K562 (cell line): ENCODE measurements at regions not wholly inside any gene's neighbourhood (a gene's known extent, or its start where the extent isn't known, plus 50 kb on each side); places are given as distances from the start of the nearest gene placed in this dataset.

Experiments
- BHLHE40 ChIP-seq: IDR thresholded peaks from 2 replicates; pipeline ENCODE4 v1.6.1; 2011; ENCODE audit warnings: low read length, improper control_type of control experiment
- CEBPG ChIP-seq, 3 experiments: fragments of 200-800 bp in 1 of 3; sonication (Bioruptor generic) in 1 of 3; sonication (generic) in 1 of 3; formaldehyde crosslinking in 1 of 3; IDR thresholded peaks in 2 of 3; conservative IDR thresholded peaks in 1 of 3; 2 replicates each; pipeline versions ENCODE4 v1.6.1 to v1.8.0; 2016 to 2022; ENCODE audit warnings: missing compliant biosample characterization in 2 of 3, missing genetic modification characterization in 2 of 3, mild to moderate bottlenecking in 1 of 3, missing genetic modification reagents in 1 of 3
- CREB1 ChIP-seq, 2 experiments: sonication (generic) in 1 of 2; formaldehyde crosslinking in 1 of 2; IDR thresholded peaks; 2 replicates each; pipeline versions ENCODE4 v1.6.1 to v1.8.0; 2012 to 2022; ENCODE audit warnings: inconsistent platforms in 1 of 2, mild to moderate bottlenecking in 1 of 2, missing genetic modification reagents in 1 of 2, moderate library complexity in 1 of 2
- E2F3 ChIP-seq: fragments of 250-450 bp; sonication (Bioruptor Pico); IDR thresholded peaks from 2 replicates; pipeline ENCODE4 v1.4.0; 2020; ENCODE audit warnings: mild to moderate bottlenecking
- MGA ChIP-seq: fragments of 450-650 bp; IDR thresholded peaks from 2 replicates; pipeline ENCODE4 v1.6.1; 2016; ENCODE audit warnings: mild to moderate bottlenecking, moderate library complexity
- NCOA2 ChIP-seq, 2 experiments: fragments of 450-650 bp; IDR thresholded peaks; 2 replicates each; pipeline ENCODE4 v1.6.1; 2018; ENCODE audit warnings: mild to moderate bottlenecking in 2 of 2, moderate library complexity in 1 of 2; ENCODE audit not compliant: partially characterized antibody in 2 of 2
- PTRF ChIP-seq: fragments of 450-650 bp; IDR thresholded peaks from 2 replicates; pipeline ENCODE4 v1.6.1; 2016; ENCODE audit warnings: mild to moderate bottlenecking, missing genetic modification characterization, missing compliant biosample characterization
- SRSF9 ChIP-seq: fragments of 200-400 bp; formaldehyde crosslinking; IDR thresholded peaks from 2 replicates; pipeline ENCODE4 v1.6.1; 2017; ENCODE audit warnings: low read depth, low read length, borderline replicate concordance
- SUPT5H ChIP-seq: fragments of 450-650 bp; IDR thresholded peaks from 2 replicates; pipeline ENCODE4 v1.6.1; 2016
- TEAD4 ChIP-seq, 2 experiments: sonication (generic) in 1 of 2; formaldehyde crosslinking in 1 of 2; IDR thresholded peaks; 2 replicates each; pipeline versions ENCODE4 v1.6.1 to v1.8.0; 2012 to 2022; ENCODE audit warnings: borderline replicate concordance in 1 of 2, inconsistent platforms in 1 of 2, low read length in 1 of 2, mild to moderate bottlenecking in 1 of 2, missing genetic modification reagents in 1 of 2
- TSC22D4 ChIP-seq: fragments of 450-650 bp; IDR thresholded peaks from 2 replicates; pipeline ENCODE4 v1.6.1; 2016; ENCODE audit warnings: missing genetic modification characterization, missing biosample characterization, control low read depth
- ZKSCAN8 ChIP-seq: fragments of 200-800 bp; sonication (Bioruptor generic); IDR thresholded peaks from 2 replicates; pipeline ENCODE4 v1.6.1; 2016; ENCODE audit warnings: missing genetic modification characterization, missing compliant biosample characterization
- TF ChIP-seq, protein P1 (sequence below): sonication (generic); formaldehyde crosslinking; IDR thresholded peaks from 2 replicates; pipeline ENCODE4 v1.9.0; 2022; ENCODE audit warnings: mild to moderate bottlenecking, missing genetic modification reagents

DNA sequence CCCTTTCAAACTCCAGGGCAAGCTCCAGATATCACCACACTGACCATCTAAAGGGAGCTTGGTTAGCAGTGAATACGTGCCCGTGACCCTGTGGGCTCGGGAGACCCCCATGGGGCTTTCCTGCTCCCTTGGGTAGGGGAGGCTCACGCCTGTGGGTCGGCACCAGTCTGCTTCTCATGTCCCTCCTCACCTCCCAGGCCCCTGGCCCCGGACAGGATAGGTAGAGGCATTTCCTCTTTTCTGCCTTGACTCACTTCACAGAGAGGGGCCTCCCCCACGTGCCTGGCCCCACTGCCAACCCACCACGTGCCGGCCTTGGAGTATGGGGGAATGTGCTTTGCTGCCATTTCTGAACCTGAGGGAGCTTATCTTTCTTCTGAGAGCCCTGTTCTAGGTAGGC lies 131.3 kb upstream of the FAM20C start (continued):
- TF ChIP-seq MGA: peak; percentile 82
- peak; percentile 77 for TF ChIP-seq BHLHE40
- no peak for TF ChIP-seq NCOA2 (IDR thresholded peaks at IDR 0.05; ENCODE audit: partially characterized antibody in 2 of 2)
- no peak for TF ChIP-seq SUPT5H
- TF ChIP-seq, protein P1, sequence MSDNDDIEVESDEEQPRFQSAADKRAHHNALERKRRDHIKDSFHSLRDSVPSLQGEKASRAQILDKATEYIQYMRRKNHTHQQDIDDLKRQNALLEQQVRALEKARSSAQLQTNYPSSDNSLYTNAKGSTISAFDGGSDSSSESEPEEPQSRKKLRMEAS (CRISPR knock-in tag): peak; percentile 99
- no peak for TF ChIP-seq ZKSCAN8 (CRISPR knock-in tag)
- 0 out of 2 replicates have a peak, but pooled peaks have one; percentile 37 for TF ChIP-seq CEBPG (CRISPR knock-in tag; IDR thresholded peaks at IDR 0.05)
- no peak for TF ChIP-seq CEBPG (tag; conservative IDR thresholded peaks at IDR 0.05 in 1 of 2, IDR thresholded peaks at IDR 0.05 in 1 of 2)
- no peak for TF ChIP-seq TSC22D4
- no peak for TF ChIP-seq CREB1 (IDR thresholded peaks at IDR 0.05)
- peak; percentile 43; the same call in 1 of the 2 replicates for TF ChIP-seq CREB1 (CRISPR knock-in tag; IDR thresholded peaks at IDR 0.05)
- no peak for TF ChIP-seq SRSF9
- TF ChIP-seq E2F3 (CRISPR knock-in tag): no peak
- TF ChIP-seq TEAD4 (IDR thresholded peaks at IDR 0.05; ENCODE audit: low read length): no peak
- TF ChIP-seq TEAD4 (CRISPR knock-in tag; IDR thresholded peaks at IDR 0.05; ENCODE audit: borderline replicate concordance): peak; percentile 94; the same call in 1 of the 2 replicates
- no peak for TF ChIP-seq PTRF (tag)
